Eye (tissue), 1 donor: ENCODE measurements at regions not wholly inside any gene's neighbourhood (a gene's known extent, or its start where the extent isn't known, plus 50 kb on each side); places are given as distances from the start of the nearest gene placed in this dataset.
A peak's percentile ranks its signal among the peaks of the same experiment; 100 is the strongest.

Experiments
- DNase-seq: peaks from one replicate; pipeline ENCODE4 v3.0.0-alpha.2; 2015

DNA sequence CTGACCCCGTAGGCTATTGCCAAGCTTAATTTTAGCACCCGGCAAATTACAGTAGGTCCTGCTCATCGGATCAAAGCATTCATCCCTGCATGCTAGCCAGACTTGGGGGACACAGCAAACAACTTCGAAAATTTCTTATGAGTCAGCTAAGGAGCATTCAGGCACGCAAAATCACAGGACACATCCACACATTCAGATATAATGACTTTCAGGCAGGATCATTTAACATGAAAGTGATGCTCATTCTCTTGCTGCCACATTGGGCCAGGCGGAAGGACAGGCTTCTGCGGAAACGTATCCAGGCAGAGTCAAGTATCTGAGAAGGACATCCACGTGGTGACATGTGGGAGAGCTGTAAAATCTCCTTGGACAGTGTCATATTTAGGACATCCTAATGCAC, 474.0 kb upstream of the NRP1 start:
- DNase-seq = peak; percentile 20

DNA sequence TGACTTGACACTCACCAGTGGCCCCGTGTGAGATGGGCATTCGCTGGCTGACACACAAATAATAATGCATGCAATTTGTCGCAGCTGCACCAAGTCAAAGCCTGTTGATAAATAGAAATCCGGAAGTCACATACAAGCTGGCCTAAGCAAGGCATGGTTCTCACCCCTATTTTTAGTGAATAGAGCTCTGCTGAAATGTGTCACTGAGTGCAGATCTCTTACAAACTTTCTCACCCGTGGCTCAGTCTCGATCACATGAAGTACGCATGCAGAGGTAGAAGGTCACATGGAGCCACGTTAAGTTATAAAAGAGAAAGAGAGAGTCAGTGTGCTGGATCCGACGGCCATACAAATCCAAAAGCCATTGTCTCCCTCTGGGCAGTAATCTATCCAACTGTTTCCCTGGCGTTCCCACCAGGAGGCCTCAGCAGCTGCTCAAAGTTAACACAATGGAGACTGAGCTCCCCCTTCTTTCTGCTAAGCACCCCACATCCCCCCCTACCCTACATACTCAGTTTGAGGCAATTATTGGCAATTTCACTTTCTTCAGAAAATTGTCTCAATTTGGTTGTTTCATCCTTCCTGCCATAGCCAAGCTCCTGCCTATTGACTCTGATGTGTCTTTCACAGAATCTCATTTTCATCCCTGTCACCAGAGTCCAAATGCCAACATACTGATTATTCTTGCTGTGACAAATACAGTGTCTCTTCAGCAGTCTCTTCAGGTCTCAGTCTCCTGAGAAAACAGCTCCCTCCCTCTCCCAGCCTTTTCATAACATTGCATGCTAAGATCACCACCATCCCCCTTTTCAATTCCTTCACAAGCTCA, 473.3 kb upstream of the NRP1 start:
- DNase-seq = no peak

DNA sequence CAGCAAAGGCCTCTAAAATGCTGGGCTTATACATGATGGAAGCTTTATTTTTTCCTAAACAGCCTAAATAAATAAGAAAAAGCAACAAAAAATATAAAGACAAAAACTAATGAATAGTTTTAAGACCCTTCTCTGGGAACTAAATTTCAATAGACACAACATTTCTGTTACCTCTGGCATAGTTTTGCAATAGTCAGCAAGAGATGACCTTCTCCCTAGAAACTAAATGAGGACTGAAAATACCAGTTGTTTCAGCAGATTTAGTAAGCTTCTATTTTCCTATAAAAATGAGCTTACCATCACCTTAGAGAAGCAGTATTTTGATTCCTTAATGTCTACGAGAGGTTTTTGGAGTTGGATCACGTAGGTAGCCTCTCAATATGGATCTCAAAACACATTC, 471.4 kb upstream of the NRP1 start:
- DNase-seq = no peak

DNA sequence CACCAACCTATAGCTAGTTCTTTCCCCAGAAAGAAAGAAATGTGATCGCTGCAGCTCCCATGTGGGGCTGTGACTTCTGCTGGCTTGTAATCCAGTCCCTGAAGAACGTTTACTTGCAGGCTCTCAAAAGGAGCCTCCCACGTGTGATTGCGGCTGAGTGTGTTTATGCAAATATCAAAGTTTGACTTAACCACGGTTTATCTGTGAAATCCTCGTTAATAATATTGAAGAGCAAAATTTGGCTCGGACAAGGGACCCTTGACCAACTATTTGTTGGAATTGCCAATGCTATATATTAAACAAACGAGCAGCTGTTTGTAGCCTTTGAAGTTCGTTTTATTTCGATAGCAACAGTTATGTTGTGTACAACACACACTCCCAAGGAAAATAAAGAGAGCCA, 470.1 kb upstream of the NRP1 start:
- DNase-seq = no peak

DNA sequence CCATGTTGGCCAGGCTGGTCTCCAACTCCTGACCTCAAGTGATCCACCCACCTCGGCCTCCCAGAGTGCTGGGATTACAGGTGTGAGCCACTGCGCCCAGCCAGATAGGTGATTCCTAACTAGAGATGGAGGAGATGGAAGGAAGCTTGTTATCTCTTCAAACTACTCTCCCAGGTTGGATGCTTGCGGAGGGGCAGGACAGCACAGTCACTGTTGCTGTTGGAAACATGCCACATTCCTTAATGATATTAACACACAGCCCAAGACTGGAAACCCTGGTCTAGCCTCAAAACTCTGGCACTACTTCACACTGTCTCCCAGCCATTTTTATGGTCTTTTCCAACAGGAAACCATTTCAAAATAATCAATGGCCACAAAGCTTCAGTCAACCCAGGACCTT, 468.8 kb upstream of the NRP1 start:
- DNase-seq = no peak

DNA sequence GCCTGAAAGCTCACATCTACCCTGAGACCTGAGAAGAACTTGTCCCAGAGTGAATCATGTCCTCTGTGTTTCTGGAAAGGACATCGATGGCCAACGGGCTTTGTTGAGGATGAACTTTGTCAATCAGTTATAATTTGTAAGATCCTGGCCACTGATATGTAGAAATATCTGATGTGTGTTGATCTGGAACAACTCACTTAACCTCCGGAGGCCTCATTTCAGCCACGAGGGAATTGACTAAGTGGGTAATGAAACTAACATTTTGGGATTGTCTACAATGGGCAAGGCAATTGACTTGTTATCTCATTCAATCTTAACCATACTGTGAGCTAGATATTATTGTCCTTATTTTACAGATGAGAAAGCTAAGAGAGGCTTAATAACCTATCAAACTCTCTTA, 468.1 kb upstream of the NRP1 start:
- DNase-seq = no peak

DNA sequence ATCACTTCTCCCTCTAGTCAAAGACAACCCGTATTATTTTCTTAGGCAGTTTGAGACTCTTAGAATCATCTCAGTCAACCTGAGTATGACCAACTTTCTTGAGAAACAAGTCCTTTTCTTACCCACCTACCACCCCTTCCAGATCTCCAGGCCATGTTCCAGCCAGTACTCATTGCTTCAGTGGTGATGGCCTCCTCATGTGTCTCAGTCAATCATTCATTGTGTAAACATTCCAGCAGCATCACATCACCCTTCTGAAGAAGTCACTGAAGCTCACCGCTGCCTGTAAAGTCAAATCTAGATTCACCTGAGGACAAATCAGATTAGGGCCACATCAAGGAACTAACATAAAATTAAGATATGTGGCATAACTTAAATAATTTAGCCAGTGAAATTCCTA, 467.2 kb upstream of the NRP1 start:
- DNase-seq = no peak

DNA sequence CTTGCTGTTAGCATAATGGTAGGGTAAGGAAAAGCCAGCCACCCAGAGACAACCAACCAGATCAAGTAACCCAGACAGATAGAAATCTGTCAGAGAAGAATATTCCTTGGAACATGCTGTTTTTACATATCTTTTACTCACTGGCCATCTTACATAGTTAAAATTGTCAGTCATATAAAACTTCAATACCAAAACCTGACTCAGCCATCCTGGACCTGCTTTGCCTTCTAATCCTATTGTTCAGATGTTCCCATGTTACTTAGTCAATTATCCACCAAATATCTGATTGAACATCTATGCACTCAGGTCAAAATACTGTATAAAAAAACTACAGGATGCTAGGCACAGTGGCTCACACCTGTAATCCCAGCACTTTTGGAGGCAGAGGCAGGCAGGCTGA, 466.5 kb upstream of the NRP1 start:
- DNase-seq = no peak

DNA sequence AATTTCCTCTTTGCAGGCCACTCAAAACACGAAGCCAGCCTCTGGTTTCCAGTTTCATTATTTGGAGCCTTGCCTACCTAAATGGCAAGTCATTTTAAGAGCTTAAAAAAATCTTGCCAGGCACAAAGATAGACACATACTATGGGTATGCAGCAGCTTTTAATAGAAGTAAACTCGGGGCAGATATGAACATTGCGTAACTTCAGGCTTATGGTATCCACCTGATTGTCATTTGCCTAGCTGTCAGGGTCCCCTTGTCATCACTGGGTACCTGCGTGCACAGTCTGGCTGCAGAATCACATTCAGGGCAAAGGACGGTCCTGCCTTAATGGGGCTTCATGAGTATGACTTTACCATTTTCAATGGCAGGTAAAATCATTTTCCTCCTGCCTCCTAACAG, 466.1 kb upstream of the NRP1 start:
- DNase-seq = no peak

DNA sequence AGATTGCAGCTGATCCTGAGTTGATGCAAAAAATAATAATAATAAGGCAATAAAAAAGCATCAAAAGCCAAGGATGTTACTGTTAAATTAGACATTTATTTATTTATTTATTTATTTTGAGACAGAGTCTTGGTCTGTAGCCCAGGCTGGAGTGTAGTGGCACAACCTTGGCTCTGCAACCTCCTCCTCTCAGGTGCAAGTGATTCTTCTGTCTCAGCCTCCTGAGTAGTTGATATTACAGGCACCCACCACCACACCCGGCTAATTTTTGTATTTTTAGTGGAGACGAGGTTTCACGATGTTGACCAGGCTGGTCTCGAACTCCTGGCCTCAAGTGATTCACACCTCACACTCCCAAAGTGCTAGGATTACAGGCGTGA, 465.5 kb upstream of the NRP1 start:
- no peak for DNase-seq

DNA sequence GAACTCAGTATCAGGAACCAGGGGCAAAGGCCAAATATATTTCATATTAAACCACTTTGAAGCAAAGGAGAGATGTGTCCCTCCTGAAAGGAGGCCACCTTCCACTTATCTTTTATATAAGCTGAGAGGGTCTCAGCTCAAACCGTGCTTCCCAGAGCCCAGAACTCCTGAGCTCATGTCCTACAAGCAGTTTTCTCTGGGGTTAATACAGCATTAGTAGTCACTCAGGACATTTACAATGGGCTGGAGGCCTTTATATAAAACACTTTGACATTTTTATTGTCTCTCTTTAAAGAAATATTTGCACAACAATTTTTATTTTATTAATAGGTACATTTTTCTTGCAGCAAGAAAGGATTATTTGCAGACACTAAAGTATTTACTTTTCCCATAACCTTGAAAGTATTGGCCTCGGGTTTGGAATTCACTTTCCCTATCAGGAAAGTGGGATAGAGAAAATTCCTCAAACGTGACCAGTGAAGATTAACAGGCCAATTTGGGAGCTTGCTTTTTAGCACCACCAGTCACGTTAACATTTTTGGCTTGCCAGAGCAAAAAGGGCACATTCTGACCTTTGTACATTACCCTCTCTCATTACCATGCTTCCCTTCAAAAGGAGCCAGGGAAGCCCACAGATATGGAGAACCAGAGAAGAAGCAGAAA, 464.9 kb upstream of the NRP1 start:
- DNase-seq = no peak

DNA sequence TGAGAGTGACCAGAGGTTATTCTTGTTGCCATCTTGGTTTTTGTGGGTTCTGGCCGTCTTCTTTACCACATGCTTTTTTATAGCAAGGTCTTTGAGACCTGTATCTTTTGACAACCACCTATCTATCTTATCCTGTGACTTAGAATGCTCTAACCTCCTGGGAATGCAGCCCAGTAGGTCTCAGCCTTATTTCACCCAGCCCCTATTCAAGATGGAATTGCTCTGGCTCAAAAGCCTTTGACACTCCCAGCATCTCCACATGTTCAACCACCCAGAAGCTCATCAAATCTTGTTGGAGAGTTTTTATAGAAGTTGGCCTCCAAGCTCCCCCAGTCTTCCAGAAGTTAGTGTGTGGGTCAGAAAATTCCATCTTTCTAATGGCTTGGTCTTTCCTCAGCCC, 464.3 kb upstream of the NRP1 start:
- DNase-seq = no peak

DNA sequence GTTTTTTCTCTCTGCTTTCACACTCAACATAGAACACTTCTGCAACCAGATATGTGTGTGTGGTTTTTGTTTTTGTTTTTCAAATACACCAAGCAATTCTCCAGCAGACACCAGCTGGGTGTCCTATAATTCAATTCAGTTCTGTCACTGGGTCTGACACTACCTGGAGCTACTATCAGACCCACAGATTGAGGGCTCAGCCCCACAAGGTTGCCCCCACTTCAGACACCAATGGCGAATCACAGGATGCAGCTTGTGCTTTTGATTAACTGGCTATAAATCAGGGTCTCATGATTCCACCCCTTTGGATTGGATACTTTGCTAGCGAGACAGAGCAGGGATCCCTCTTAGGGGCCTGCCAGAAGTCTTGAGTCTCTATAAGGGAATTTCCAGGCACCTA, 462.2 kb upstream of the NRP1 start:
- DNase-seq = no peak

DNA sequence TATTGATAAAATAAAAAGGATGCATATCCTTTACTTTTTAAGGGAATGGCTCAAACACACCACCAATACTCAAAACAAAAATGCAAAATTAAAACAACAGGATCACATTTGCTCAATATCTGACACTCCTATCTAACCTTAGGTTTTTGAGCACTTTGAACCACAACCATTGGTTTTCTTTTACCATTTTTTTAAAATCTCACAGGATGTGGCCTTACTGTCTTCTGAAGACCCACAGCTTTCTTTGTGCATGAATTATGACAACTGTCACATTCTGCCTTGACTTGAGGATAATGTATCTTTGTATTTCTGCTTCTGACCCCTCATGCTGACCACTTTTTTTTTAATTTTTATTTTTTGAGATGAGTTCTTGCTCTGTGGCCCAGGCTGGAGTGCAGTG, 461.1 kb upstream of the NRP1 start:
- no peak for DNase-seq

DNA sequence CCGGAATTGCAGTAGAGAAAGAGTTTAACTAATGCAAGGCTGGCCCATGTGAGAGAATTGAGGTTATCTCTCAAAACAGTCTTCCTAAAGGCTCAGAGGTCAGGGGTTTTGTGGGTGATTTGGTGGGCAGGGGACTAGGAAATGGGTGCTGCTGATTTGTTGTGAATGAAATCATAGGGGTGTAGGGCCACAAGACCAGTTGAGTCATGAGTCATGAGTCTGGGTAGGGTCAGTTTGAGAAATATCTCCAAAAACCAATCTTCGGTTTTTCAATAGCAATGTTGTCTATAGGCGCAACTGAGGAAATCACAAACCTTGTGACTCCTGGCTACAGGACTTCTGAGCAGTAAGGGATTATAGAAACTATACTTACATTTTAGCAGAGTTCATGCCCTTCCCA, 460.0 kb upstream of the NRP1 start:
- DNase-seq = no peak

DNA sequence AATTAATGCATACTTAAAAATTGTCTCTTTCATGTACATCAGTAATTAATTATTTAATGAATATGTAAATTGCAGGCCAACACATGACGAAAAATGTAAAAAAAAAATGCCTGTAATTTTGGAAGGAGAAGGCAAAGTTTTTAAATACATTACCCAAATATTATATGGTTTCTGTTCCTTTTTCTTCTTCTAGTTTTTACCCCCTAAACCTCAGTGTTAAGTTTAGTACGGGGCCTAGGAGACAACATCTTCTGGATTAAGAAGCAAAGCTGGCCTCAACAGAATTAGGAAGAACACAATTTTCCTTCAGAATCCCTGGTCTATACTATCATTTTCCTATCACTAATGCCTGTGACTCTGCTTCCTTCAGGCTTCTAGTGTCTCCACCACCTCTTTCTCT, 459.3 kb upstream of the NRP1 start:
- DNase-seq = no peak

DNA sequence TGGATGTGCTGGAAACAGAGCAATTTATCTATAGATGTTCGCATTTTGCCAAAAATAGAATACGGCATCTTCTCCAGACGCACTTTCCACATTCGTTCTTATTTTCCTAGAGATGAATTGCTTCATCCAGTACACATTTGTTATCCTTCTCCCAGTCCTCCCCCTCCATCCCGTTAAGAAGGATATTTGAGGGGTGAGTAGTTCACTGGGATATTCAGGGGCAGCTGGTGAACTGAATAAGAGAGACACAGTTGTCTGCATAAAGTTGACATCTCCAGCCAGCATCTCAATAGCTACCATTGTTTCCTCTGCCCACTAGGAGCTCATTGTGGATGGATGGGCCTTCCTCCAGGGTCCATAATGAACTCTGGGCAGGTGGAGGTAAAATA, 456.8 kb upstream of the NRP1 start:
- DNase-seq = no peak

DNA sequence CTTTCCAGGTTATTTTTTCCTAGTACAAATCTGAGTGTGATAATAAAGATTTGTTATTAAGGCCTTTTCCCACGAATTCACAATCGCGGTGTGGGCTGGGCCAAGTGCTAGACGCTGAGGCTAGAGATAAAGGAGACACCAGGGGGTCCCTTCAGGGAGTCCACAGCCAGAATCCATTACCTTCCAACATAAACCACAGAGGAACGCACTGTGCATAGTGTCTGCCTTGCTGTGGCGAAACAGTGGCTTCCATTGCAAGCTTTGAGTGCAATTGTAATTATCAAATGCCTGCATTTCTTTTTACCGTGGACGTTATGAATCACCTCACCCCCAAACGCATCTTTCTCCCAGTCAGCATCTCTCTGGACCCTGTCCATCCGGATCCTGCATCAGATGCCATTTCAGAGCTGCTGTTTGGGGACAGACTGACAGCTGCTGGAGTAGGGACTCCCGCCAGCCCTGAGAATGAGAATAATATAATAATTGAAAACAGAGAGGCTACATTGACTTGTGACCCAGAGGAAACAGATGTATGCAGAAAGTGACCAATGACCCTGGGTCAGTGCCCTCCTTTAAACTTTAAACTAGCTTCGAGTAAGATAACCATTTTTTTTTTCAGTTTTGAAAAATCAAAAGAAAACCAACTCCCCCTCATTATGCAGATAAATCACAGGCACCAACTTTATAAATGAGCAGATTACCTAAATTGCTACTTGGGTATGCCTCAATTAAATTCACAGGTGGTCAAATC, 456.2 kb upstream of the NRP1 start:
- DNase-seq = no peak

DNA sequence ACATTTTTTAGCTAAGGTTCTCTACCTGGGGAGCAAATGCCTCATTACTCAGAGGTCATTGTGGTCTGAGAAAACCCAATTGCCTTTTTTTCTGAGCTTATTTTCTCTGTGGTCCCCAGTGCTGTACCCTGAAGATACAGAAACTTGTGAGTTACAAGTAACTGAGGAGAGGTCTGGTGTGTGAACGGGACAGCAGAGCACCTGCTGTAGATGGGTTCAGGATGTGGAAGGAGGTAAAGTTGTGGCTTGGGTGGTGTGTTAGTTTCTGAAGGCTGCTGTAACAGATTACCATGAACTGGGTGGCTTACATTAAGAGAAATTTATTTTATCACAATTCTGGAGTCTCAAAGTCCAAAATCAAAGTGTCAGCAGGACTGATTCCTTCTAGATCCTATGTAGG, 449.1 kb upstream of the NRP1 start:
- DNase-seq = no peak

DNA sequence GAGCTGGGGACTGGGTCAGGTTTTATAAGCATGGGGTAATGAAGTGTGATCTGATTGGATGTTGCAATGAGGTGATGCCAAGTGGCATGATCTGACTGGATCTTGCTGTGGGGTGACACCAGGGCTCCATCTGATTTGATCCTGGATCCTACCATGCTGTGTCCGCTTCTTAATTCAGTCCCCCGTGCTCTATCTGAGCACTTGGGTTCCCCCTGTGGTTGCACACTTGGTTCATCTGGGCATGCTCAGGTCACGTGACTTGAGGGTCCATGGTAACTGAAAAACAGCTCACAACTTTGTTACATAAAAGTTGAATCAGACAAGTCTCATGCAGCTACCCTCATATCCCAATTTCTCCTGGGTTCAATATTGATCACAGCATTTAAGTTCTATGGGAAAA, 448.6 kb upstream of the NRP1 start:
- DNase-seq = no peak

DNA sequence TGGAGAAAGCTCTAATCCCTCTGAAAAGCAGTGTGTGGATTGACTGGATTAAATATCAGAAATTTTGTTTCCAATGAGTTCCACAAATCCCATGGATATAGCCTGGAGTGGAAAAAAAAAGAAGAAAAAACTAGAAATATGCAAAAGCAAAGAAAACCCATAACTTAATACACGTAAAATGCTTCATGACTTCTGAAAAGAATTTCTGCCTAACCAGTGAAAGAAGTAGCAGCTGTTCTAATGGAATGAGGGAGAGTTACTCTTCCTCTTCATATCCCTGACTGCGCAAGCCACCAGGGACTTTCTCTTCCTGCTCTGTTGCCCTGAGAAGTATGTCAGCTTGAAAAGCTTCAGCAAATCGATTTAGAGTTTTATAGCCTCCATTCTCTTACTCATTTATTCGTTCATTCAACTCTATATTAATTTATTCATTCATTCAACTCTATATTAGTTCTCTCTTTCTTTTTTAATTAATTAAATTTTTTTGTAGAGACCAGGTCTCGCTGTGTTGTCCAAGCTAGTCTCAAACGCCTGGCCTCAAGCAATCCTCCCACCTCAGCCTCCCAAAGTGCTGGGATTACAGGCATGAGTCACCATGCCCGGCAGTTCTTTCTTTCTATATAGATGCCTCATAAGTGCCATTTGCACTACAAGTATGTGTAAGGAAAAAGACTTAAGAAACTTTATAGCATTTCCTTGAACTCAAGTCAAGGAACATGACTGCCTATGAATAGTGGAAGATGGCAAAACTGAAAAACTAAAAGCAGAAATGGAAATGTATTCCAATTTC, 447.3 kb upstream of the NRP1 start:
- DNase-seq = peak; percentile 56

DNA sequence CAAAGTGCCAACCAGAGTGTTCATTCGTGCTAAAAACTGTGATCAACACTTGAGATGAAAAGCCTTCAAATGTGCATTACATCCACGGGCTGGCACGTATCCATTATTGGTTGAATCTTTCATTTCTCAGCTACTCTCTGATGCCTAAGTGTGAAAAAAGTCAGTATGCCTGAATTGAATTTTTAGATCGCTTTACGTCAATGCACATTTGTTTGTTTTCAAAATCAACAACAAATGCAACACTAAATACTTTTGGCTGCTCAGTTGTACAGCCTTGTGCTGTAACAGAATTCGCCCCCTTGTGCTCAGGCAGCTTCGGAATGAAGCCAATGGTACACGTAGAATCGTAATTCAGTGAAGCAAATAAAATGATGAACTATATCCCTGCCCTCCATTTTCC, 446.5 kb upstream of the NRP1 start:
- DNase-seq = no peak

DNA sequence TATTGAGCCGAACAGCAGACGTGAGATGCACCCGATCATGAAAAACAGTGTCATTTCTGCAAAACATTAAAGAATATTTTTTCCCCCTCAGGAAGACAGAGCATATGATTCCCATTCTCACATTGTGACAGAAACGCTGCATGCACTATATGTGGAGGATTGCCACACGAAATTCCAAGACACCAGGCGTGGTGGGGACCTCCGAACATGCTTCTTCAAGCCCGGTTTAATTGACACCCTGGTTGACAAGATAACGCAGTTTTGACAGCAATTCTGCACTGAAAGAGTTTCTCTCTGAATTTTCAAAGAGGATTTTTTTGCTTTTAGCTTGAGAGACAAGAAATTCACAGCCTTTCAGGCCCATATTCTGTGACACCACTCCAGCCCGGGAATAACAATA, 442.8 kb upstream of the NRP1 start:
- peak; percentile 37 for DNase-seq
